ENCODE measurements at regions not wholly inside any gene's neighbourhood (a gene's known extent, or its start where the extent isn't known, plus 50 kb on each side); places are given as distances from the start of the nearest gene placed in this dataset.

DNA sequence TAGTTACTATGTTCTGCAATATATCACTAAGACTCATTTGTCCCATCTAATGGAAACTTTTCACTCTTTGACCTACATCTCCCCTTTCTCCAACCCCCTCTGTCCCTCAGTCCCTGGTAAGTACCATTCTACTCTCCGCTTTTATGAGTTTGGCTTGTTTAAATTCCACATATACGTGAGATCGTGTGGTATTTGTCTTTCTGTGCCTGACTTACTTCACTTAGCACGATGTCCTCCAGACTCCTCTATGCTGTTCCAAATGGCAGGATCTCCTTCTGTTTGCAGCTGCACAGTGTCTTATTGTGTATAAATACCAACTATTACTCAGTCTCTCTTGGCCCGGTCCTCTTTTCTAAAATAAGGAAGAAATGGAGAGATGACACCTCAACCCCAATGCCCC is 205.4 kb upstream of the NTM start:
- Histone ChIP-seq H3K27ac (no peak overlapping the region), H3K9me3 (no peaks in the 10 kb centered on the region), H3K27me3 (no peaks in the 10 kb centered on the region), H3K4me1 (no peaks in the 10 kb centered on the region), H3K36me3 (no peaks in the 10 kb centered on the region), H3K4me3 (no peak overlapping the region)
- 54% methylated on average over 5 of the region's 5 CpGs for WGBS (ENCODE audit: insufficient coverage, low coverage, low lambda C conversion rate, missing lambda C conversion rate)
- ATAC-seq (no peak), DNase-seq (no peak)
- intact Hi-C loops (cut with DNase I), result no loop called here
- TF ChIP-seq, protein P1, sequence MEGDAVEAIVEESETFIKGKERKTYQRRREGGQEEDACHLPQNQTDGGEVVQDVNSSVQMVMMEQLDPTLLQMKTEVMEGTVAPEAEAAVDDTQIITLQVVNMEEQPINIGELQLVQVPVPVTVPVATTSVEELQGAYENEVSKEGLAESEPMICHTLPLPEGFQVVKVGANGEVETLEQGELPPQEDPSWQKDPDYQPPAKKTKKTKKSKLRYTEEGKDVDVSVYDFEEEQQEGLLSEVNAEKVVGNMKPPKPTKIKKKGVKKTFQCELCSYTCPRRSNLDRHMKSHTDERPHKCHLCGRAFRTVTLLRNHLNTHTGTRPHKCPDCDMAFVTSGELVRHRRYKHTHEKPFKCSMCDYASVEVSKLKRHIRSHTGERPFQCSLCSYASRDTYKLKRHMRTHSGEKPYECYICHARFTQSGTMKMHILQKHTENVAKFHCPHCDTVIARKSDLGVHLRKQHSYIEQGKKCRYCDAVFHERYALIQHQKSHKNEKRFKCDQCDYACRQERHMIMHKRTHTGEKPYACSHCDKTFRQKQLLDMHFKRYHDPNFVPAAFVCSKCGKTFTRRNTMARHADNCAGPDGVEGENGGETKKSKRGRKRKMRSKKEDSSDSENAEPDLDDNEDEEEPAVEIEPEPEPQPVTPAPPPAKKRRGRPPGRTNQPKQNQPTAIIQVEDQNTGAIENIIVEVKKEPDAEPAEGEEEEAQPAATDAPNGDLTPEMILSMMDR (IDR thresholded peaks at IDR 0.05), result no peak
- TF ChIP-seq POLR2A (IDR thresholded peaks at IDR 0.05), result no peak

DNA sequence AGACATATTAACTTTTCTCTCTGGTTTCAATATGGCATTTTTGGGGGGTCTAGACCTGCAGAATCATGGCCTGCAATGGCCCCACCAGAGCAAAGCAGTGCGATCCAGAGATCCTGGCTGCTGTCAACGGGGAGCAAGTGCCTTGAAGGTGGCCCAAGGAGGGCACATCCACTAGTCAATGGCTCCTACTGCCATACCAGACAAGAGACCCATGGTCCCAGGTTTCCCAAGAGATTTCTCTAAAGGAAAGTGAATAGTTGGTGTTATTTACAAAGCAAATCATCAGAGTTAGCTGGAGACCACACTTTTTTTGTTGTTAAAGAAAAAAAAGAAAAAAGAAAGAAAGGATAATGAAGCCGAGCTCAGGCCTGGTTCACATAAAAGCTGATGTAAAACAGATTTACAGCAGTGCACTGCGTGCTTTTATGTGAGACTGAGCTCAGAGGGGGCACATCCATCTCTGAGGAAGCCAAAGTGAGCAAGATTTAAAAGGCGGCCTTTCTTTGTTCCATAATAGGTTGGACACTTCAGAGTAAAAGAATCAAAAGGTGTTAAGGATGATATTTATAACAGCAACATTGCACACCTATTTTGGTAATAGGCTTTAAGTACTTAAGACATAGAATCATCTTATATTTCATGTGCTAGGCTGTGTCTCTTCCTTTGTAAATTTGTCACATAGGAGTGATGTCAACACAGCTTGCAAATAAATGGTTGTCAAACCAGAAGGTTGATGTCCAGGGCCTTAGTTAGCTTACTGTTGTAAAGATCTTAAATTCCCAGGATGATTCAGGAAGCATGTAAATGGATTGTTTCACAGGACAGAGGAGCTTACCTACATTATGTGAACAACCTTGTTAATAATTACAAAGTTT is 201.3 kb upstream of the NTM start:
- TF ChIP-seq POLR2A (IDR thresholded peaks at IDR 0.05), result no peak
- TF ChIP-seq, protein P1 (IDR thresholded peaks at IDR 0.05), result no peak
- Histone ChIP-seq H3K4me3 (no peak overlapping the region), H3K9me3 (no peaks in the 10 kb centered on the region), H3K36me3 (no peaks in the 10 kb centered on the region), H3K27me3 (no peaks in the 10 kb centered on the region), H3K27ac (no peak overlapping the region), H3K4me1 (no peaks in the 10 kb centered on the region)
- intact Hi-C loops (cut with DNase I), result no loop called here
- 65% methylated on average over 5 of the region's 5 CpGs for WGBS (ENCODE audit: insufficient coverage, low coverage, low lambda C conversion rate, missing lambda C conversion rate)
- no peak for DNase-seq
- ATAC-seq, result no peak

DNA sequence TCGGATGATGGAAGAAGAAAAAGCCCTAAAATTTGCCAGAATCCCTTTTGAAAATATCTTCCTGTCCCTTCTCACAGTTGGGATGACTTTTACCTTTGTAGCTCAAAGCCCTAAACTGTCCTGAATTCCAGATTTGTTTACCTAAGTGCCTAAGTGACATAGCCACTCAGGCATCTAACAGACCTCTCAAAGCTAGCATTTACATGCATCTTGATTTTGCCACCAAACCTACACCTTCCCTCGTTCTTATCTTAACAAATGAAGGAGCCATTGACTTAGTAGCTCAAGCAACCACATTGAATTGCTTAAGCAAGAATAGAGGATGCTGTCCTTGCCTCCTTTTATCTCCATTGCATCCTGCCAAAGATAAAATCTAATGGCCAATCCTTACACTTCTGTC is 198.4 kb upstream of the NTM start:
- Histone ChIP-seq H3K36me3 (no peaks in the 10 kb centered on the region), H3K4me3 (no peak overlapping the region), H3K9me3 (no peaks in the 10 kb centered on the region), H3K27me3 (no peaks in the 10 kb centered on the region), H3K4me1 (no peaks in the 10 kb centered on the region), H3K27ac (no peak overlapping the region)
- intact Hi-C loops (cut with DNase I), result no loop called here
- TF ChIP-seq POLR2A (IDR thresholded peaks at IDR 0.05), result no peak
- TF ChIP-seq, protein P1 (IDR thresholded peaks at IDR 0.05), result no peak
- DNase-seq, result no peak
- ATAC-seq, result no peak
- 38% methylated on average over 2 of the region's 2 CpGs for WGBS (ENCODE audit: insufficient coverage, low coverage, low lambda C conversion rate, missing lambda C conversion rate)

DNA sequence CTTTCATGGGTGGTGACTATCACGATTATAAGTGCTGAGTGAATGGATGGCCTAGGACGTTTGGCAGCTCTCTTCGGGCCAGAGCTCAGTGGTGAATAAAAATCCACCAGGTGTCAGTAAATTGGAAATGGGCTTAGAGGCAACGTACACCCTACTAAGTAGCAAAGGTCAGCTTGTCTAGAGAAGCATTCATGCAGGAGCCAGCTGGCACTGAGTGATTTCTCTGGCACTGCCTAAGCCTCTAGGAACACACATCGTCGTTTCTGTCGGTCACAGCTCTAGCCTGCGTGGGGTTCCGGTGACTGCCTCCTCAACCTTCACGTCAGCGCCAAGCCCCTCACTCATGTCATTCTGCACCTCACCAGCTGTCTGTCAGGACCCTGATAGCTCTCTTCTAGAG is 192.4 kb upstream of the NTM start:
- no peaks in the 10 kb centered on the region for H3K36me3 ChIP-seq
- ATAC-seq (peak; percentile 62 to 92 (median 74)), DNase-seq (peak in 1 of 3 donors; percentile 64)
- intact Hi-C loops (cut with DNase I), result no loop called here
- 42% methylated on average over 10 of the region's 11 CpGs for WGBS (ENCODE audit: insufficient coverage, low coverage, low lambda C conversion rate, missing lambda C conversion rate)
- no peak for TF ChIP-seq POLR2A (IDR thresholded peaks at IDR 0.05)
- TF ChIP-seq, protein P1 (IDR thresholded peaks at IDR 0.05), result no peak
- H3K27ac ChIP-seq, result no peak overlapping the region
- no peaks in the 10 kb centered on the region for H3K9me3 ChIP-seq
- no peak overlapping the region for H3K4me3 ChIP-seq
- no peaks in the 10 kb centered on the region for H3K27me3 ChIP-seq
- H3K4me1 ChIP-seq, result no peaks in the 10 kb centered on the region

Measured in right lobe of liver (tissue), 6 donors.